ENCODE measurements at regions not wholly inside any gene's neighbourhood (a gene's known extent, or its start where the extent isn't known, plus 50 kb on each side); places are given as distances from the start of the nearest gene placed in this dataset.

DNA sequence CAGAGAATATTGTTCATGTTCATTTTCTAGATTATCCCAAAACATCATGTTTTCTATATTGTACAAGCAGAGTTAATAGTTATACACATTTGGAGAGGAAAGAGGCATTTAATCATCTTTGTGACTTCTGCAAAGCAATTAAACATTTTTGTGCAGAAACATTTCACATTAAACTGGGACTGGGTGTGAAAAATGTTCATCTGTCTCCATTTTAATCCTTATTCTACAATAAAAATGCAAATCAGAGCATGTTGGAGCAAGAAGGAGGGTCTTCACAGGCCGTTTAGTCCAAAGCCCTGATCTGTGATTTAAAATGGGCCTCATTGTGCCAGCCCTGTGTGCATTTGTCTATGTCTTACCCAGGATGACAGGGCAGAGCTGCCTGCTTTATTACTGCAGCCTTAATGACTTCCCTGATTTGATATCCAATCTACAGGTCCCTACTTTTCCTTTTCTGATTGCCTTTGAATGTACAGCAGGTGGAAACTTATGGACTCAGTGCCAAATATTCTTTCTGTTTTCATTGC, 183.5 kb downstream of the CAVIN4 start:
- intact Hi-C loops (cut with micrococcal nuclease): no loop called here
- H2AFZ ChIP-seq (ENCODE audit: low read depth, low read length): no peak overlapping the region
- FAIRE-seq: no peak
- CTCF ChIA-PET (ENCODE audit: low intra/inter-chr PET ratio): no interaction called here
- POLR2A ChIA-PET: no interaction called here
- no peak overlapping the region for H3K27ac ChIP-seq (ENCODE audit: extremely low read depth, low read depth, low read length)
- no peaks in the 10 kb centered on the region for H3K4me1 ChIP-seq (replicated peaks in 1 of 2; ENCODE audit: control insufficient read depth in 2 of 2, insufficient read depth in 2 of 2, low read length in 2 of 2)
- no TSS peak for BruUV-seq (replicated peaks)
- H3K4me2 ChIP-seq (ENCODE audit: insufficient read depth, low read length): no peak overlapping the region
- no peaks in the 10 kb centered on the region for H3K9me1 ChIP-seq (ENCODE audit: control insufficient read depth, insufficient read depth, low read length)
- DNase-seq (ENCODE audit: extremely low read depth in 1 of 4, low spot score in 3 of 4): no peak
- ATAC-seq: no peak
- no peaks in the 10 kb centered on the region for H3K36me3 ChIP-seq (ENCODE audit: control insufficient read depth, insufficient read depth, low read length)
- no peak overlapping the region for H3K4me3 ChIP-seq
- no peak overlapping the region for H3K9ac ChIP-seq (ENCODE audit: insufficient read depth in 1 of 2, low read depth in 2 of 2, low read length in 2 of 2)
- in situ Hi-C loops (cut with MboI): no loop called here
- 0% methylated on average over 1 of the region's 1 CpG for WGBS (ENCODE audit: insufficient coverage, low coverage, missing lambda C conversion rate)
- H4K20me1 ChIP-seq (replicated peaks; ENCODE audit: control insufficient read depth, insufficient read depth, low read length): no peaks in the 10 kb centered on the region
- H3K79me2 ChIP-seq (ENCODE audit: control insufficient read depth, insufficient read depth, low read length): no peaks in the 10 kb centered on the region
- H3K9me3 ChIP-seq (replicated peaks; ENCODE audit: control insufficient read depth, insufficient read depth, low read depth, low read length): no peaks in the 10 kb centered on the region
- H3K27me3 ChIP-seq (ENCODE audit: control insufficient read depth in 2 of 2, insufficient read depth in 2 of 2, low read length in 2 of 2): no peaks in the 10 kb centered on the region
- TF ChIP-seq PTTG1 (tag; IDR thresholded peaks at IDR 0.05; ENCODE audit: low read depth) (no peak), ZNF121 (CRISPR knock-in tag; conservative IDR thresholded peaks at IDR 0.05) (no peak), MAFF (IDR thresholded peaks at IDR 0.05; ENCODE audit: low read length) (no peak), RBM22 (IDR thresholded peaks at IDR 0.05; ENCODE audit: low read depth, low read length, poor library complexity, severe bottlenecking) (no peak), ZNF347 (CRISPR knock-in tag; IDR thresholded peaks at IDR 0.05; ENCODE audit: low read depth) (no peak), STAG1 (CRISPR knock-in tag; IDR thresholded peaks at IDR 0.05; ENCODE audit: borderline replicate concordance) (no peak)
- TF ChIP-seq, protein P1, sequence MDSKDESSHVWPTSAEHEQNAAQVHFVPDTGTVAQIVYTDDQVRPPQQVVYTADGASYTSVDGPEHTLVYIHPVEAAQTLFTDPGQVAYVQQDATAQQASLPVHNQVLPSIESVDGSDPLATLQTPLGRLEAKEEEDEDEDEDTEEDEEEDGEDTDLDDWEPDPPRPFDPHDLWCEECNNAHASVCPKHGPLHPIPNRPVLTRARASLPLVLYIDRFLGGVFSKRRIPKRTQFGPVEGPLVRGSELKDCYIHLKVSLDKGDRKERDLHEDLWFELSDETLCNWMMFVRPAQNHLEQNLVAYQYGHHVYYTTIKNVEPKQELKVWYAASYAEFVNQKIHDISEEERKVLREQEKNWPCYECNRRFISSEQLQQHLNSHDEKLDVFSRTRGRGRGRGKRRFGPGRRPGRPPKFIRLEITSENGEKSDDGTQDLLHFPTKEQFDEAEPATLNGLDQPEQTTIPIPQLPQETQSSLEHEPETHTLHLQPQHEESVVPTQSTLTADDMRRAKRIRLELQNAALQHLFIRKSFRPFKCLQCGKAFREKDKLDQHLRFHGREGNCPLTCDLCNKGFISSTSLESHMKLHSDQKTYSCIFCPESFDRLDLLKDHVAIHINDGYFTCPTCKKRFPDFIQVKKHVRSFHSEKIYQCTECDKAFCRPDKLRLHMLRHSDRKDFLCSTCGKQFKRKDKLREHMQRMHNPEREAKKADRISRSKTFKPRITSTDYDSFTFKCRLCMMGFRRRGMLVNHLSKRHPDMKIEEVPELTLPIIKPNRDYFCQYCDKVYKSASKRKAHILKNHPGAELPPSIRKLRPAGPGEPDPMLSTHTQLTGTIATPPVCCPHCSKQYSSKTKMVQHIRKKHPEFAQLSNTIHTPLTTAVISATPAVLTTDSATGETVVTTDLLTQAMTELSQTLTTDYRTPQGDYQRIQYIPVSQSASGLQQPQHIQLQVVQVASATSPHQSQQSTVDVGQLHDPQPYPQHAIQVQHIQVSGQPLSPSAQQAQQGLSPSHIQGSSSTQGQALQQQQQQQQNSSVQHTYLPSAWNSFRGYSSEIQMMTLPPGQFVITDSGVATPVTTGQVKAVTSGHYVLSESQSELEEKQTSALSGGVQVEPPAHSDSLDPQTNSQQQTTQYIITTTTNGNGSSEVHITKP (IDR thresholded peaks at IDR 0.05; ENCODE audit: partially characterized antibody): no peak
- TF ChIP-seq, protein P2, sequence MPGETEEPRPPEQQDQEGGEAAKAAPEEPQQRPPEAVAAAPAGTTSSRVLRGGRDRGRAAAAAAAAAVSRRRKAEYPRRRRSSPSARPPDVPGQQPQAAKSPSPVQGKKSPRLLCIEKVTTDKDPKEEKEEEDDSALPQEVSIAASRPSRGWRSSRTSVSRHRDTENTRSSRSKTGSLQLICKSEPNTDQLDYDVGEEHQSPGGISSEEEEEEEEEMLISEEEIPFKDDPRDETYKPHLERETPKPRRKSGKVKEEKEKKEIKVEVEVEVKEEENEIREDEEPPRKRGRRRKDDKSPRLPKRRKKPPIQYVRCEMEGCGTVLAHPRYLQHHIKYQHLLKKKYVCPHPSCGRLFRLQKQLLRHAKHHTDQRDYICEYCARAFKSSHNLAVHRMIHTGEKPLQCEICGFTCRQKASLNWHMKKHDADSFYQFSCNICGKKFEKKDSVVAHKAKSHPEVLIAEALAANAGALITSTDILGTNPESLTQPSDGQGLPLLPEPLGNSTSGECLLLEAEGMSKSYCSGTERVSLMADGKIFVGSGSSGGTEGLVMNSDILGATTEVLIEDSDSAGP (CRISPR knock-in tag; IDR thresholded peaks at IDR 0.05): no peak
- TF ChIP-seq, protein P3, sequence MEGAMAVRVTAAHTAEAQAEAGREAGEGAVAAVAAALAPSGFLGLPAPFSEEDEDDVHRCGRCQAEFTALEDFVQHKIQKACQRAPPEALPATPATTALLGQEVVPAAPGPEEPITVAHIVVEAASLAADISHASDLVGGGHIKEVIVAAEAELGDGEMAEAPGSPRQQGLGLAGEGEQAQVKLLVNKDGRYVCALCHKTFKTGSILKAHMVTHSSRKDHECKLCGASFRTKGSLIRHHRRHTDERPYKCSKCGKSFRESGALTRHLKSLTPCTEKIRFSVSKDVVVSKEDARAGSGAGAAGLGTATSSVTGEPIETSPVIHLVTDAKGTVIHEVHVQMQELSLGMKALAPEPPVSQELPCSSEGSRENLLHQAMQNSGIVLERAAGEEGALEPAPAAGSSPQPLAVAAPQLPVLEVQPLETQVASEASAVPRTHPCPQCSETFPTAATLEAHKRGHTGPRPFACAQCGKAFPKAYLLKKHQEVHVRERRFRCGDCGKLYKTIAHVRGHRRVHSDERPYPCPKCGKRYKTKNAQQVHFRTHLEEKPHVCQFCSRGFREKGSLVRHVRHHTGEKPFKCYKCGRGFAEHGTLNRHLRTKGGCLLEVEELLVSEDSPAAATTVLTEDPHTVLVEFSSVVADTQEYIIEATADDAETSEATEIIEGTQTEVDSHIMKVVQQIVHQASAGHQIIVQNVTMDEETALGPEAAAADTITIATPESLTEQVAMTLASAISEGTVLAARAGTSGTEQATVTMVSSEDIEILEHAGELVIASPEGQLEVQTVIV (CRISPR knock-in tag; IDR thresholded peaks at IDR 0.05; ENCODE audit: borderline replicate concordance): no peak
- TF ChIP-seq, protein P4, sequence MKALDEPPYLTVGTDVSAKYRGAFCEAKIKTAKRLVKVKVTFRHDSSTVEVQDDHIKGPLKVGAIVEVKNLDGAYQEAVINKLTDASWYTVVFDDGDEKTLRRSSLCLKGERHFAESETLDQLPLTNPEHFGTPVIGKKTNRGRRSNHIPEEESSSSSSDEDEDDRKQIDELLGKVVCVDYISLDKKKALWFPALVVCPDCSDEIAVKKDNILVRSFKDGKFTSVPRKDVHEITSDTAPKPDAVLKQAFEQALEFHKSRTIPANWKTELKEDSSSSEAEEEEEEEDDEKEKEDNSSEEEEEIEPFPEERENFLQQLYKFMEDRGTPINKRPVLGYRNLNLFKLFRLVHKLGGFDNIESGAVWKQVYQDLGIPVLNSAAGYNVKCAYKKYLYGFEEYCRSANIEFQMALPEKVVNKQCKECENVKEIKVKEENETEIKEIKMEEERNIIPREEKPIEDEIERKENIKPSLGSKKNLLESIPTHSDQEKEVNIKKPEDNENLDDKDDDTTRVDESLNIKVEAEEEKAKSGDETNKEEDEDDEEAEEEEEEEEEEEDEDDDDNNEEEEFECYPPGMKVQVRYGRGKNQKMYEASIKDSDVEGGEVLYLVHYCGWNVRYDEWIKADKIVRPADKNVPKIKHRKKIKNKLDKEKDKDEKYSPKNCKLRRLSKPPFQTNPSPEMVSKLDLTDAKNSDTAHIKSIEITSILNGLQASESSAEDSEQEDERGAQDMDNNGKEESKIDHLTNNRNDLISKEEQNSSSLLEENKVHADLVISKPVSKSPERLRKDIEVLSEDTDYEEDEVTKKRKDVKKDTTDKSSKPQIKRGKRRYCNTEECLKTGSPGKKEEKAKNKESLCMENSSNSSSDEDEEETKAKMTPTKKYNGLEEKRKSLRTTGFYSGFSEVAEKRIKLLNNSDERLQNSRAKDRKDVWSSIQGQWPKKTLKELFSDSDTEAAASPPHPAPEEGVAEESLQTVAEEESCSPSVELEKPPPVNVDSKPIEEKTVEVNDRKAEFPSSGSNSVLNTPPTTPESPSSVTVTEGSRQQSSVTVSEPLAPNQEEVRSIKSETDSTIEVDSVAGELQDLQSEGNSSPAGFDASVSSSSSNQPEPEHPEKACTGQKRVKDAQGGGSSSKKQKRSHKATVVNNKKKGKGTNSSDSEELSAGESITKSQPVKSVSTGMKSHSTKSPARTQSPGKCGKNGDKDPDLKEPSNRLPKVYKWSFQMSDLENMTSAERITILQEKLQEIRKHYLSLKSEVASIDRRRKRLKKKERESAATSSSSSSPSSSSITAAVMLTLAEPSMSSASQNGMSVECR (CRISPR knock-in tag; IDR thresholded peaks at IDR 0.05): no peak
